ENCODE measurements at regions not wholly inside any gene's neighbourhood (a gene's known extent, or its start where the extent isn't known, plus 50 kb on each side); places are given as distances from the start of the nearest gene placed in this dataset.

DNA sequence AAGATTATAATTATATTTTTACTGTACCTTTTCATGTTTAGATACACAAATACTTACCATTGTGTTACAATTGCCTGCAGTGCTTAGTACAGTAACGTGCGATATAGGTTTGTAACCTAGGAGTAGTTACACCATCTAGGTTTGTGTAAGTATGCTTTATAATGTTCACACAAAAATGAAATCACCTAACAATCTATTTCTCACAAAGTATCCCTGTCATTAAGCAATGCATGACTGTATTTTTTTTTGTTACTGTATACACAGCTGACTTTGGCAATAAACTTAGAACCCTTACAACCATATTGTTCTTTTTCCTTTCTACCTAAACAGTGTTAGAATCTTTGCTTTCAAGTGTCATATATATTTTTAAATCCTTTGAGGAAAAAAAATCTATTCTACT is 303.0 kb upstream of the E2F7 start:
- H3K27me3 ChIP-seq (ENCODE audit: control insufficient read depth in 1 of 2, insufficient read depth in 2 of 2, low read length in 1 of 2) = no peaks in the 10 kb centered on the region
- no peak overlapping the region for H3K4me3 ChIP-seq (ENCODE audit: low read length in 2 of 2)
- H3K36me3 ChIP-seq (ENCODE audit: control insufficient read depth in 1 of 2, insufficient read depth in 2 of 2, low read length in 1 of 2) = no peaks in the 10 kb centered on the region
- H3K27ac ChIP-seq (ENCODE audit: low read depth in 1 of 2, low read length in 2 of 2) = no peak overlapping the region
- DNase-seq (no peak), ATAC-seq (ENCODE audit: low FRiP score) (no peak)
- intact Hi-C loops (cut with DNase I) = no loop called here
- no peaks in the 10 kb centered on the region for H3K9me3 ChIP-seq (ENCODE audit: control insufficient read depth, low read length)
- 93 to 94% methylated on average over 2 of the region's 2 CpGs for WGBS, 2 donors
- peaks cover 0 to 3% of the 10 kb centered on the region in 2 donors for H3K4me1 ChIP-seq (ENCODE audit: control insufficient read depth in 1 of 2, insufficient read depth in 2 of 2, low read length in 2 of 2)

DNA sequence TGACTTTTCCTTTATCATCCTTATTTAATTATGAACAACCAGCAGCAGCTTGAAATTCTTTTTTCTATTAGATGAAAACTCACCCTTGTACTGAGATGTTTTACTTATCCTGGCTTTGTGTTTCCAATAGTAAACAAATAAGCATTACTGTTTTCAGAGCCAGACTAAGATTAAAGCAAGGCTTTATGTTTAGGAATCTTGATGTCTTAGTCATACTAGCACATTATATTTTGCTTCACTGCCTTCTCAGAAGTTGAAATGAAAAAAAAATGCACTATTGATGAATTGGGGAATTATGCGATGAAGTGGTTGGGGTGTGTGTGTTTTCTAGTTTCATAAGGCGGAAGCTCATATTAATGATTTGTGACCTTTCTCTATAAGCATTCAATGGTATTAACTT is 301.2 kb upstream of the E2F7 start:
- intact Hi-C loops (cut with DNase I) = no loop called here
- Histone ChIP-seq H3K36me3 (ENCODE audit: control insufficient read depth in 1 of 2, insufficient read depth in 2 of 2, low read length in 1 of 2) (no peaks in the 10 kb centered on the region), H3K27me3 (ENCODE audit: control insufficient read depth in 1 of 2, insufficient read depth in 2 of 2, low read length in 1 of 2) (no peaks in the 10 kb centered on the region), H3K4me1 (ENCODE audit: control insufficient read depth in 1 of 2, insufficient read depth in 2 of 2, low read length in 2 of 2) (peaks cover 0 to 3% of the 10 kb centered on the region in 2 donors), H3K4me3 (ENCODE audit: low read length in 2 of 2) (no peak overlapping the region), H3K9me3 (ENCODE audit: control insufficient read depth, low read length) (no peaks in the 10 kb centered on the region), H3K27ac (ENCODE audit: low read depth in 1 of 2, low read length in 2 of 2) (no peak overlapping the region)
- 94 to 97% methylated on average over 2 of the region's 2 CpGs for WGBS, 2 donors
- DNase-seq = no peak
- ATAC-seq (ENCODE audit: low FRiP score) = no peak

DNA sequence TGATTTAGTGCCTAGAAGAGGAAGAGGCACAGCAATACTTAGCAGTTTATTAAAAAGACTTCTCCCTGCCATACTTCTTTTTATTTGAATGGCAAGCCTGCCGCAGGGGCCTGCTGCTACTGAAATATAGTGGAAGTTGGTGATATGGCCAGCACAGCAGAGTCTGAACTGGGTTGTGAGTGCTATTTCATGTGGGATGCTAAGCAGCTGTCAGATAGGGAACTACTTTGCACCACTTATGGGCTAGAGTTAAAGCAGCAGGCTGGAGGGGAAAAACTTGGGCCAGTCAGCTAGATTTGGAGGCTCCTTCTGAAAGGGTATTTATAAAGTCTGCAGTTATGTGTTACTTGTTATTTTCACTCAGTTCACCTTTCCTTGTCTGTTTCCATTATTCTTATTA is 299.0 kb upstream of the E2F7 start:
- 80 to 82% methylated on average over 1 of the region's 1 CpG for WGBS, 2 donors
- no peak for DNase-seq
- Histone ChIP-seq H3K36me3 (ENCODE audit: control insufficient read depth in 1 of 2, insufficient read depth in 2 of 2, low read length in 1 of 2) (no peaks in the 10 kb centered on the region), H3K4me3 (ENCODE audit: low read length in 2 of 2) (no peak overlapping the region), H3K9me3 (ENCODE audit: control insufficient read depth, low read length) (no peaks in the 10 kb centered on the region), H3K27ac (ENCODE audit: low read depth in 1 of 2, low read length in 2 of 2) (no peak overlapping the region), H3K27me3 (ENCODE audit: control insufficient read depth in 1 of 2, insufficient read depth in 2 of 2, low read length in 1 of 2) (no peaks in the 10 kb centered on the region), H3K4me1 (ENCODE audit: control insufficient read depth in 1 of 2, insufficient read depth in 2 of 2, low read length in 2 of 2) (peaks cover 0 to 3% of the 10 kb centered on the region in 2 donors)
- no peak for ATAC-seq (ENCODE audit: low FRiP score)
- intact Hi-C loops (cut with DNase I) = no loop called here

DNA sequence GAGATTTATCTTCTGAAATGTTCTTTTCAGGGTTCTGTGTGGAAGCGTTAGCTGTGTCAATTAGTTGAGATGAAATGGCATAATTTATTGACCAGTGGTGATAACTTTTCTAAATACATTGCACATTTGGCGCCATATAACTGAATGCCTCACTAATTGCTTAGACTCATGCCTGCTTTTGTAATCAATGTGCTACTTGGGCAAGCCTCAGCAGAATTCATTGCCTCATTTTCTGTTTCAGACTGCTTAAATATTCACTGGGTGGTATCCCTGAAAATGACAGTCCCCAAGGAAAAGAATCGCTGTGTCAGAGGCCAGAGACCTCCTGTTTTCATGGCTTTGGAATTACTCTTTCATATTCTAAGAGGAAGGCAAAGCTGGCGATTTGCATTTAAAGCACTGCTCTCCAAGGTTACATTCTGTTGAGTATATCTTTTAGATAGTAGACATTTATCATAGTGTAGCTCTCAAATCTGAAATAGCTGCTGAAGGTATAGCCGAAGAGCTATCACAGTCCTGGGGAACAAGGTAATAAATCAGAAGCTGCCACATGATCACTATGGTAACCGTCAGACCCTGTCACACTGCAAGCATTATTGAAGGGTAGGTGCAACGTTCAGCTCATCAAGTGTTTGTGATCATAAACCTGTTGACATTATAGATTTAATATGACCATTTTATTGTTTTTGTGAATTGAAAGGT is 297.3 kb upstream of the E2F7 start:
- H3K4me3 ChIP-seq (ENCODE audit: low read length in 2 of 2) = no peak overlapping the region
- no peaks in the 10 kb centered on the region for H3K27me3 ChIP-seq (ENCODE audit: control insufficient read depth in 1 of 2, insufficient read depth in 2 of 2, low read length in 1 of 2)
- no peak for ATAC-seq (ENCODE audit: low FRiP score)
- intact Hi-C loops (cut with DNase I) = no loop called here
- H3K4me1 ChIP-seq (ENCODE audit: control insufficient read depth in 1 of 2, insufficient read depth in 2 of 2, low read length in 2 of 2) = peaks cover 0 to 3% of the 10 kb centered on the region in 2 donors
- WGBS, 2 donors = 42 to 47% methylated on average over 7 of the region's 7 CpGs
- no peaks in the 10 kb centered on the region for H3K9me3 ChIP-seq (ENCODE audit: control insufficient read depth, low read length)
- DNase-seq = no peak
- H3K36me3 ChIP-seq (ENCODE audit: control insufficient read depth in 1 of 2, insufficient read depth in 2 of 2, low read length in 1 of 2) = no peaks in the 10 kb centered on the region
- H3K27ac ChIP-seq (ENCODE audit: low read depth in 1 of 2, low read length in 2 of 2) = no peak overlapping the region

GRCh38 chr12:77357655-77358054 is 292.3 kb upstream of the E2F7 start:
- Histone ChIP-seq H3K4me3 (ENCODE audit: low read length in 2 of 2) (no peak overlapping the region), H3K9me3 (ENCODE audit: control insufficient read depth, low read length) (no peaks in the 10 kb centered on the region), H3K27ac (ENCODE audit: low read depth in 1 of 2, low read length in 2 of 2) (no peak overlapping the region), H3K36me3 (ENCODE audit: control insufficient read depth in 1 of 2, insufficient read depth in 2 of 2, low read length in 1 of 2) (no peaks in the 10 kb centered on the region), H3K27me3 (ENCODE audit: control insufficient read depth in 1 of 2, insufficient read depth in 2 of 2, low read length in 1 of 2) (no peaks in the 10 kb centered on the region), H3K4me1 (ENCODE audit: control insufficient read depth in 1 of 2, insufficient read depth in 2 of 2, low read length in 2 of 2) (no peaks in the 10 kb centered on the region)
- ATAC-seq (ENCODE audit: low FRiP score) (no peak), DNase-seq (no peak)
- 90% methylated on average over 6 of the region's 6 CpGs for WGBS, 2 donors
- intact Hi-C loops (cut with DNase I) = no loop called here

DNA sequence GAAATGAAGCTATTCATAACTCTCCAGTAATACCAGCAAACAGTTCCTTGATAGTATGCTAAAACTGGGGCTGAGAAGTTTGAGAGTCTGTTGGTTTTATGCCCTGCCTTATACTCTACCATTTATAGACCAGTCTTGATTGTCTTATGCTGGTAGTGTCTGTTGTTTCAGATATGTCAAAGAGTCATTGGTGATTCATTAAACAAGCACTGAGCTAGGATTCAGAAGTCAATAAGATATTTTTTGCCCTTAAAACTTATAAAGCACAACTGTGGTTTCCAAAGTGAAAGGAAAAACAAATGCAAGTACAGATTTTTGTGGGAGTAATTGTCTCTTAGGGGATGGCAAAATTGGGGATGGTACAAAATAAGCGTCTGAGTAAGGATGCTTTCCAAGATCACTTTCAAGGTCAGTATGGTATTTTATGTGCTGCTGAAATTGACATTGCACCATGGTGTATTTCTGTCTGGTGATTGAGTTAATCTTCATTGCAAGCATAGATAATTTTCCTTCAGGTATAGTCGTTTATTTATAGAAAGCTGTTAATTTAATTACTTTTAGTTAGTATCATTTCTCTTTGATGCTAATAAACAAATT is 289.5 kb upstream of the E2F7 start:
- Histone ChIP-seq H3K27ac (ENCODE audit: low read depth in 1 of 2, low read length in 2 of 2) (no peak overlapping the region), H3K4me1 (ENCODE audit: control insufficient read depth in 1 of 2, insufficient read depth in 2 of 2, low read length in 2 of 2) (no peaks in the 10 kb centered on the region), H3K36me3 (ENCODE audit: control insufficient read depth in 1 of 2, insufficient read depth in 2 of 2, low read length in 1 of 2) (no peaks in the 10 kb centered on the region), H3K9me3 (ENCODE audit: control insufficient read depth, low read length) (no peaks in the 10 kb centered on the region), H3K4me3 (ENCODE audit: low read length in 2 of 2) (no peak overlapping the region), H3K27me3 (ENCODE audit: control insufficient read depth in 1 of 2, insufficient read depth in 2 of 2, low read length in 1 of 2) (no peaks in the 10 kb centered on the region)
- ATAC-seq (ENCODE audit: low FRiP score) (no peak), DNase-seq (no peak)
- WGBS, 2 donors = 71 to 72% methylated on average over 2 of the region's 2 CpGs
- intact Hi-C loops (cut with DNase I) = no loop called here

GRCh38 chr12:77352946-77353345 is 287.6 kb upstream of the E2F7 start:
- WGBS, 2 donors = 5 to 7% methylated on average over 1 of the region's 1 CpG
- H3K4me3 ChIP-seq (ENCODE audit: low read length in 2 of 2) = no peak overlapping the region
- peaks cover 2% of the 10 kb centered on the region for H3K9me3 ChIP-seq (ENCODE audit: control insufficient read depth, low read length)
- no peaks in the 10 kb centered on the region for H3K36me3 ChIP-seq (ENCODE audit: control insufficient read depth in 1 of 2, insufficient read depth in 2 of 2, low read length in 1 of 2)
- no peak overlapping the region for H3K27ac ChIP-seq (ENCODE audit: low read depth in 1 of 2, low read length in 2 of 2)
- no peaks in the 10 kb centered on the region for H3K27me3 ChIP-seq (ENCODE audit: control insufficient read depth in 1 of 2, insufficient read depth in 2 of 2, low read length in 1 of 2)
- no peak for DNase-seq
- no peak for ATAC-seq (ENCODE audit: low FRiP score)
- intact Hi-C loops (cut with DNase I) = no loop called here
- no peaks in the 10 kb centered on the region for H3K4me1 ChIP-seq (ENCODE audit: control insufficient read depth in 1 of 2, insufficient read depth in 2 of 2, low read length in 2 of 2)

- H3K4me3 ChIP-seq (ENCODE audit: low read length in 2 of 2) = no peak overlapping the region
- ATAC-seq (ENCODE audit: low FRiP score) (no peak), DNase-seq (no peak)
- H3K36me3 ChIP-seq (ENCODE audit: control insufficient read depth in 1 of 2, insufficient read depth in 2 of 2, low read length in 1 of 2) = no peaks in the 10 kb centered on the region
- intact Hi-C loops (cut with DNase I) = no loop called here
- peaks cover 0 to 2% of the 10 kb centered on the region in 2 donors for H3K27me3 ChIP-seq (ENCODE audit: control insufficient read depth in 1 of 2, insufficient read depth in 2 of 2, low read length in 1 of 2)
- peaks cover 3% of the 10 kb centered on the region for H3K9me3 ChIP-seq (ENCODE audit: control insufficient read depth, low read length)
- H3K27ac ChIP-seq (ENCODE audit: low read depth in 1 of 2, low read length in 2 of 2) = no peak overlapping the region
- H3K4me1 ChIP-seq (ENCODE audit: control insufficient read depth in 1 of 2, insufficient read depth in 2 of 2, low read length in 2 of 2) = no peaks in the 10 kb centered on the region
Observed at GRCh38 chr12:77351860-77352259, 286.5 kb upstream of the E2F7 start.

- no peak overlapping the region for H3K27ac ChIP-seq (ENCODE audit: low read depth in 1 of 2, low read length in 2 of 2)
- H3K27me3 ChIP-seq (ENCODE audit: control insufficient read depth in 1 of 2, insufficient read depth in 2 of 2, low read length in 1 of 2) = peaks cover 0 to 2% of the 10 kb centered on the region in 2 donors
- H3K4me3 ChIP-seq (ENCODE audit: low read length in 2 of 2) = no peak overlapping the region
- 82 to 88% methylated on average over 7 of the region's 7 CpGs for WGBS, 2 donors
- intact Hi-C loops (cut with DNase I) = no loop called here
- peaks cover 0 to 6% of the 10 kb centered on the region in 2 donors for H3K4me1 ChIP-seq (ENCODE audit: control insufficient read depth in 1 of 2, insufficient read depth in 2 of 2, low read length in 2 of 2)
- H3K9me3 ChIP-seq (ENCODE audit: control insufficient read depth, low read length) = peaks cover 3% of the 10 kb centered on the region
- ATAC-seq (ENCODE audit: low FRiP score) (no peak), DNase-seq (no peak)
- no peaks in the 10 kb centered on the region for H3K36me3 ChIP-seq (ENCODE audit: control insufficient read depth in 1 of 2, insufficient read depth in 2 of 2, low read length in 1 of 2)
Observed at GRCh38 chr12:77349689-77350370, 284.5 kb upstream of the E2F7 start.
